Choroid plexus epithelial cell (primary cell): ENCODE measurements at regions not wholly inside any gene's neighbourhood (a gene's known extent, or its start where the extent isn't known, plus 50 kb on each side); places are given as distances from the start of the nearest gene placed in this dataset.

Source experiments
- DNase-seq: peaks from one replicate; pipeline ENCODE4 v3.0.0-alpha.2; 2010; ENCODE audit warnings: low read depth
- H3K4me3 ChIP-seq: 2 replicates; pipeline ENCODE4 v1.5.1; 2011; ENCODE audit warnings: low read depth, mild to moderate bottlenecking, control low read depth, low read length, moderate library complexity
- TF ChIP-seq, protein P1 (sequence below): conservative IDR thresholded peaks from 2 replicates; pipeline ENCODE4 v1.5.1; 2011; ENCODE audit warnings: low read depth, mild to moderate bottlenecking, control low read depth, inconsistent platforms, low read length, moderate library complexity

DNA sequence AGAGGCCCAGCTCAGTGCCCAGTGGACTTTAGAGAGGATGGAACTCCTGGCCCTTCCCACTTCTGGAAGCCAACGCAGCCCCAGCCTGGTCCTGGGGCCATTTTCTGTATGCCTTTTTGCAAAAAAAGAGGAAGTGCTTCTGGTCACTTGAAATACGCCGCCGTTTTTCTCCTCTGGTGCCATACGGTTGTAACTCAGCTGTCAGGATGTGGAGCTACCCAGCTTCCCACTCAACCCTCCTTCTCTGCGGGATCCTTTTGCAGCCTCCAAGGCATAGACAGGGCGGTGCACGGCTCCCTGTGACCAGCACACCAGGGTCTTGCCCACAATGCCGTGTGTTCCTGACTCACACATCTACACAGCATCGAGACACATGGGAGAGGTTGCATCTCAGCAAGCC, 369.6 kb downstream of the TCERG1L start:
- no peak for DNase-seq
- TF ChIP-seq, protein P1, sequence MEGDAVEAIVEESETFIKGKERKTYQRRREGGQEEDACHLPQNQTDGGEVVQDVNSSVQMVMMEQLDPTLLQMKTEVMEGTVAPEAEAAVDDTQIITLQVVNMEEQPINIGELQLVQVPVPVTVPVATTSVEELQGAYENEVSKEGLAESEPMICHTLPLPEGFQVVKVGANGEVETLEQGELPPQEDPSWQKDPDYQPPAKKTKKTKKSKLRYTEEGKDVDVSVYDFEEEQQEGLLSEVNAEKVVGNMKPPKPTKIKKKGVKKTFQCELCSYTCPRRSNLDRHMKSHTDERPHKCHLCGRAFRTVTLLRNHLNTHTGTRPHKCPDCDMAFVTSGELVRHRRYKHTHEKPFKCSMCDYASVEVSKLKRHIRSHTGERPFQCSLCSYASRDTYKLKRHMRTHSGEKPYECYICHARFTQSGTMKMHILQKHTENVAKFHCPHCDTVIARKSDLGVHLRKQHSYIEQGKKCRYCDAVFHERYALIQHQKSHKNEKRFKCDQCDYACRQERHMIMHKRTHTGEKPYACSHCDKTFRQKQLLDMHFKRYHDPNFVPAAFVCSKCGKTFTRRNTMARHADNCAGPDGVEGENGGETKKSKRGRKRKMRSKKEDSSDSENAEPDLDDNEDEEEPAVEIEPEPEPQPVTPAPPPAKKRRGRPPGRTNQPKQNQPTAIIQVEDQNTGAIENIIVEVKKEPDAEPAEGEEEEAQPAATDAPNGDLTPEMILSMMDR: no peak

DNA sequence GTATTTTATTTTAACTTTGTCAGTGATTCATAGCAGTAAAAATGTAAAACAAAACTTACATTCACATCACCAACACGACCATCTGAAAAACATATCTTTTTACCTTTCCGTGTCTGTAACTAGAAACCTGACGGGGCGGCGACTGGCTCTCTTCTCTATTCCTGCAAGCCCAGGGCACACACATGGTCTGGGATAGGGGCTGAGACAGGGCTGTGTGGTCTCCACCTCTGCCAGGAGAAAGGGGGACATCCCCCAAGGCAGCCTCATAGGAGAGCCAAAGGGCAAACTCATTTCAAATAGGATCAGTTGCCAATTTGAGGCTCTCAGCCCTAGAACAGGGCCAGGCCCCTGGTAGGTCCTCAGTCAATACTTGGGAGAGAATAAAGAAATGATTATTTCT, 359.4 kb downstream of the TCERG1L start:
- no peak for DNase-seq
- no peak overlapping the region for H3K4me3 ChIP-seq
- TF ChIP-seq, protein P1: no peak

More for the DNA sequence above, 369.6 kb downstream of the TCERG1L start:
- no peak overlapping the region for H3K4me3 ChIP-seq

DNA sequence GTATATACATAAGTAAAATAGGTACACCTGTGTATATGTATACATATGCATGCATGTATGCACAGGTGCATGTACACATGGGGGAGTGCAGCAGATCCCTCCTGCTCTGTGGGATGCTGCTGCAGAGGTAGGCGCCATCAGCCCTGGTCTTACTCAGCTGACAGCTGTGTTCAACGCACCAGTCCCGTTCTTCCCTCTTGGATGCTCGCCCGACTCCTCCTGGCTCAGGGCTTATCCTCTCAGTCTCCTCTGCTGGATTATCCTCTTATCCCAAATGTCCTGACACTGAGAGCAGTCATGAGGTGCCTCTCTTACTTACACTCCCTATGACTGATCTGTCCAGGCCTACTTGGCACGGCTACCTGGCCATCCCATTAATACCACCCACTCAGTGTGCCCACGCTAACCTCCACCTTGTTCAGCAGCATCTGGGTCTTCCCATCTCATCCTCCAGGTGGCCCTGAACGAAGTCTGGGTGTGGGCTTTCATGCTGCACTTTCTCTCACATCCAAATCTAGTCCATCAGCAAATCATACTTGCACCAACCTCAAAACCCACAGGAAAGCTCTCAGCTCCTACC, 357.1 kb downstream of the TCERG1L start:
- TF ChIP-seq, protein P1: no peak
- no peak overlapping the region for H3K4me3 ChIP-seq
- no peak for DNase-seq

DNA sequence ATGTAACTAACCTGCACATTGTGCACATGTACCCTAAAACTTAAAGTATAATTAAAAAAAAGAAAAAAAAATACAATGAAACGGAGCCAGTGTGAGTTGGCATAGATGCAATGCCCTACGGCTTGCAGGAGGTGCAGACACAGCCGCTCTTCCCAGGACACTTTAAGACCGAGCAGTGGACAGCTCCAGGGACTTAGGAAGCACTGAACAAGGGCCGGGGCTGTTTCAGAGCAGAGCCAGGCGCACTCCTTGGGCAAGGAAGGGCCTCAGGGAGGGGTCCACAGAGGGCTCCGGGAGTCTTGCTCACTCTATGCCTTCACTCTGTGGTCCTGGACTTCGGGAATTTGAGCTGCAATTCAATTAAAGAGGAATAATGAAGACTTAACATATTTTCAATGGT, 355.3 kb downstream of the TCERG1L start:
- DNase-seq: no peak
- no peak overlapping the region for H3K4me3 ChIP-seq
- TF ChIP-seq, protein P1: no peak

DNA sequence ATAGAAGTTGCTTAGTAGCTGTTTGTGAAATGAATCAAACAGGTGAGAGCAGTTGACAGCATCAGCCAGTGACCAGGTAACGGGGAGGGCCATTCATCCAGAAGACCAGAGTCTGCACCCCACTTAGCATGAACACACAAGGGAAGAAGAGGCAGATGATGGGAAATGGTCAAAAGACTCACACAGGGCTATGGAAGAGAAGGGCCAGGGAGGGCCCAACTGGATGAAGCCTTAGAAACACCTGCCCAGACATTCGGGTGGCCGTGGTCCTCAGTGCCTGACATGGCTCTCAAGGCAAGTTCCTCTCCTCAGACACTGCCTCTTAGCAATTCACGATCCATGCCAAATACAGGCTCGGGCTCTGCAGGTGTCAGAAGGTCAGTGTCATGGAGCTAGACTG, 354.1 kb downstream of the TCERG1L start:
- H3K4me3 ChIP-seq: no peak overlapping the region
- TF ChIP-seq, protein P1: no peak
- DNase-seq: no peak

DNA sequence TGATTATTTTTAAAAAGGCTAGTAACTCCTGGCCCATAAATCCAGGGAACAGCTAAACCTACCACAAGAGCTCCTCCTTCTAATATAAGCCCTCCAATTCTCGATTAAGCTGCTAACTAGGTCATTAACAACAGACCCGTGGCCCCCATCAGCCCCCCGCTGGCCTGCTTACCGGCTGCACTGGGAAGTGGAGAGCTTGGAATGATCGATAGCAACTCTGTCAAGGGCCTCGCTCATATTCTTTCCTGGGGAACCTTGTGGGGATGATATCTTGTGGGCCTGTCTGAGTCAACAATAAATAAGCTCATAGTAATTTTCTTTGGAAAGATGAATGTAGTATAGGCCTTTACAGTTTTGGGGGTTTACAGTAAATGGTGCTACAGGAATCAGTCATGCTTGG, 353.5 kb downstream of the TCERG1L start:
- DNase-seq: no peak
- no peak overlapping the region for H3K4me3 ChIP-seq
- TF ChIP-seq, protein P1: no peak

DNA sequence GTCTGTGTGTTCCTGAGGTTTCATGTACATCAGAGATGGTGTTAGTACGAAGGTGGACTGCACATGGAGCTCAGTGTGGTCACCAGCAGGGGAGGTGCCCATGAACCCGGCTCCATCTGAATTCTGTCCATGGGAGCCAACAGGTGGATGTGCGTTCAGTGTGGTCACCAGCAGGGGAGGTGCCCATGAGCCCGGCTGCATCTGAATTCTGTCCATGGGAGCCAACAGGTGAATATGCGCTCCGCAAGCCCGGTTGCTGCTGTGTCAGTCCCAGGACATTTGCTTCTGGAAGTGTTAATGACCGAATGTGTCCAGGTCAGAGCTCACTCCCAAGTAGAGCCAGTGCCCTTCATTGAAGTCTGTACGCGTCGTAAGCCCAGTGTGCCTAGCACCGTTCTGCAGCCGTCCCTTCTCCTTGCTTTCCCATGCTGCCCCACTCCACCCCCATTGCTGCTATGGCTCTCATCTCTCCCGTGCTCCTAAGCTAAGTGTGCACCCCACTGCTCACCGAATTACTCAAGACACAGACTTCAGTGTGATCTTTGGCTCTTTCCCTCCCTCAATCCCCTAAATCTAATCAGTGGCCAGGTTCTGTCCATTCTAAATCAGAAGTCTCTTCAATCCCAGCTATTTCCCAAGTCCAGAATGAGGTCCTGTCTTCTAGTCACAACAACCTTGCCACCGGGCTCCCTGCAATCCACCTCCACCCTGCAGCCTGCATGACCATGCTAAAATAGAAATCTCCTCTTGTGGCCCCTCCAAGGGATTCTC, 352.4 kb downstream of the TCERG1L start:
- no peak overlapping the region for H3K4me3 ChIP-seq
- DNase-seq: no peak
- TF ChIP-seq, protein P1: no peak
